ENCODE measurements at regions not wholly inside any gene's neighbourhood (a gene's known extent, or its start where the extent isn't known, plus 50 kb on each side); places are given as distances from the start of the nearest gene placed in this dataset.
"Not testable (repeated sequence)": the region's sequence is repeated elsewhere in the genome, so short reads cannot be mapped to it uniquely, and the experiment has no call there.

- DNase-seq: not testable (repeated sequence)
Measured at GRCh38 chr4:167858127-167858526, 234.2 kb upstream of the ANXA10 start.

- no peak for DNase-seq
Measured at GRCh38 chr4:167867191-167867590, 225.1 kb upstream of the ANXA10 start.

GRCh38 chr4:167868163-167868562, 224.2 kb upstream of the ANXA10 start:
- DNase-seq: peak; percentile 55

- DNase-seq: peak; percentile 34
Measured at GRCh38 chr4:167873496-167873895, 218.8 kb upstream of the ANXA10 start.

GRCh38 chr4:167876091-167876490, 216.2 kb upstream of the ANXA10 start:
- DNase-seq: not testable (repeated sequence)

- DNase-seq: not testable (repeated sequence)
Measured at GRCh38 chr4:167877826-167878225, 214.5 kb upstream of the ANXA10 start.

- peak; percentile 64 for DNase-seq
Measured at GRCh38 chr4:167883266-167883665, 209.1 kb upstream of the ANXA10 start.

- no peak for DNase-seq
Measured at GRCh38 chr4:167885071-167885470, 207.3 kb upstream of the ANXA10 start.

GRCh38 chr4:167885872-167886271, 206.5 kb upstream of the ANXA10 start:
- DNase-seq: peak; percentile 35

- no peak for DNase-seq
Measured at GRCh38 chr4:167887726-167888125, 204.6 kb upstream of the ANXA10 start.

- no peak for DNase-seq
Measured at GRCh38 chr4:167890226-167890625, 202.1 kb upstream of the ANXA10 start.

- no peak for DNase-seq
Measured at GRCh38 chr4:167893531-167893930, 198.8 kb upstream of the ANXA10 start.

- DNase-seq: not testable (repeated sequence)
Measured at GRCh38 chr4:167896260-167896659, 196.1 kb upstream of the ANXA10 start.

GRCh38 chr4:167897116-167897515, 195.2 kb upstream of the ANXA10 start:
- DNase-seq: peak; percentile 39

GRCh38 chr4:167903291-167903721, 189.0 kb upstream of the ANXA10 start:
- peak; percentile 68 for DNase-seq

GRCh38 chr4:167906851-167907250, 185.5 kb upstream of the ANXA10 start:
- DNase-seq: peak; percentile 27

GRCh38 chr4:167908816-167909215, 183.5 kb upstream of the ANXA10 start:
- DNase-seq: no peak

- not testable (repeated sequence) for DNase-seq
Measured at GRCh38 chr4:167912535-167912934, 179.8 kb upstream of the ANXA10 start.

- peak; percentile 8 for DNase-seq
Measured at GRCh38 chr4:167918077-167918476, 174.3 kb upstream of the ANXA10 start.

- no peak for DNase-seq
Measured at GRCh38 chr4:167930166-167930565, 162.2 kb upstream of the ANXA10 start.

GRCh38 chr4:167934216-167934615, 158.1 kb upstream of the ANXA10 start:
- DNase-seq: no peak

GRCh38 chr4:167939863-167940616, 152.3 kb upstream of the ANXA10 start:
- DNase-seq: no peak

GRCh38 chr4:167943872-167944505, 148.3 kb upstream of the ANXA10 start:
- no peak for DNase-seq

- DNase-seq: no peak
Measured at GRCh38 chr4:167944721-167945120, 147.6 kb upstream of the ANXA10 start.
